Testis (tissue), 2 donors: ENCODE measurements at regions not wholly inside any gene's neighbourhood (a gene's known extent, or its start where the extent isn't known, plus 50 kb on each side); places are given as distances from the start of the nearest gene placed in this dataset.

Experiments used
- POLR2A ChIP-seq: fragments of 450-650 bp; IDR thresholded peaks from one replicate; pipeline ENCODE4 v1.6.1; 2017; ENCODE audit warnings: antibody characterized with exemption, mild to moderate bottlenecking, moderate library complexity
- TF ChIP-seq, protein P1 (sequence below), 3 experiments: fragments of 450-650 bp in 2 of 3; fragments of 200-600 bp in 1 of 3; sonication (generic) in 1 of 3; IDR thresholded peaks; one replicate each; pipeline ENCODE4 v1.5.1; 2016 to 2019; ENCODE audit warnings: antibody characterized with exemption in 3 of 3, mild to moderate bottlenecking in 2 of 3, moderate library complexity in 1 of 3

- TF ChIP-seq, protein P1, sequence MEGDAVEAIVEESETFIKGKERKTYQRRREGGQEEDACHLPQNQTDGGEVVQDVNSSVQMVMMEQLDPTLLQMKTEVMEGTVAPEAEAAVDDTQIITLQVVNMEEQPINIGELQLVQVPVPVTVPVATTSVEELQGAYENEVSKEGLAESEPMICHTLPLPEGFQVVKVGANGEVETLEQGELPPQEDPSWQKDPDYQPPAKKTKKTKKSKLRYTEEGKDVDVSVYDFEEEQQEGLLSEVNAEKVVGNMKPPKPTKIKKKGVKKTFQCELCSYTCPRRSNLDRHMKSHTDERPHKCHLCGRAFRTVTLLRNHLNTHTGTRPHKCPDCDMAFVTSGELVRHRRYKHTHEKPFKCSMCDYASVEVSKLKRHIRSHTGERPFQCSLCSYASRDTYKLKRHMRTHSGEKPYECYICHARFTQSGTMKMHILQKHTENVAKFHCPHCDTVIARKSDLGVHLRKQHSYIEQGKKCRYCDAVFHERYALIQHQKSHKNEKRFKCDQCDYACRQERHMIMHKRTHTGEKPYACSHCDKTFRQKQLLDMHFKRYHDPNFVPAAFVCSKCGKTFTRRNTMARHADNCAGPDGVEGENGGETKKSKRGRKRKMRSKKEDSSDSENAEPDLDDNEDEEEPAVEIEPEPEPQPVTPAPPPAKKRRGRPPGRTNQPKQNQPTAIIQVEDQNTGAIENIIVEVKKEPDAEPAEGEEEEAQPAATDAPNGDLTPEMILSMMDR (IDR thresholded peaks at IDR 0.05) = no peak
- TF ChIP-seq POLR2A = no peak
These were observed 181.7 kb upstream of the SLC39A10 start for GRCh38 chr2:195475336-195475735.
